Calu3 (cell line): ENCODE measurements at regions not wholly inside any gene's neighbourhood (a gene's known extent, or its start where the extent isn't known, plus 50 kb on each side); places are given as distances from the start of the nearest gene placed in this dataset.

Experiments used
- BruUV-seq: library from RNA; stranded (reverse); fragments of 400-500 nt; replicated peaks from 2 replicates; lab custom pipeline; 2021; lab: Mats Ljungman, UMichigan
- CTCF ChIA-PET: fragments of 300-600 bp; sonication (Branson Sonifier 250); formaldehyde crosslinking; loops from one replicate; lab custom pipeline; 2022; ENCODE audit warnings: antibody characterized with exemption; lab: Charles Lee
- DNase-seq: peaks from one replicate; pipeline ENCODE4 v3.0.0; 2022
- H3K27ac Mint-ChIP-seq: one replicate; pipeline ENCODE4 v1.8.0; 2022; ENCODE audit warnings: mixed read lengths; ENCODE audit not compliant: unreplicated experiment
- H3K27me3 Mint-ChIP-seq: one replicate; pipeline ENCODE4 v1.8.0; 2022; ENCODE audit warnings: mixed read lengths; ENCODE audit not compliant: unreplicated experiment
- H3K36me3 Mint-ChIP-seq: one replicate; pipeline ENCODE4 v1.8.0; 2022; ENCODE audit warnings: mild to moderate bottlenecking, moderate library complexity, mixed read lengths; ENCODE audit not compliant: insufficient read depth, unreplicated experiment
- H3K4me1 Mint-ChIP-seq: one replicate; pipeline ENCODE4 v1.8.0; 2022; ENCODE audit warnings: mild to moderate bottlenecking, low read depth, mixed read lengths; ENCODE audit not compliant: unreplicated experiment
- H3K4me3 Mint-ChIP-seq: one replicate; pipeline ENCODE4 v1.8.0; 2022; ENCODE audit warnings: mild to moderate bottlenecking, low read depth, moderate library complexity, mixed read lengths; ENCODE audit not compliant: unreplicated experiment
- H3K9me3 Mint-ChIP-seq: one replicate; pipeline ENCODE4 v1.8.0; 2022; ENCODE audit warnings: low read depth, mixed read lengths; ENCODE audit not compliant: unreplicated experiment
- CTCF ChIP-seq: fragments of 200-600 bp; IDR thresholded peaks from one replicate; pipeline ENCODE4 v1.8.0; 2022; ENCODE audit warnings: antibody characterized with exemption; ENCODE audit not compliant: unreplicated experiment
- intact Hi-C: fragments of 100-400 bp; cut with micrococcal nuclease; formaldehyde crosslinking; loops from one replicate; pipeline ENCODE4 v1.10.0; 2022; ENCODE audit not compliant: unreplicated experiment

GRCh38 chr17:10927712-10928111 lies 89.8 kb upstream of the PIRT start:
- H3K9me3 Mint-ChIP-seq = peaks cover 22% of the 10 kb centered on the region
- DNase-seq = no peak
- no peaks in the 10 kb centered on the region for H3K27me3 Mint-ChIP-seq
- intact Hi-C loops = no loop called here
- H3K4me3 Mint-ChIP-seq = no peak overlapping the region
- CTCF ChIA-PET = no interaction called here
- no TSS peak for BruUV-seq
- no peak for TF ChIP-seq CTCF
- H3K4me1 Mint-ChIP-seq = no peaks in the 10 kb centered on the region
- no peaks in the 10 kb centered on the region for H3K36me3 Mint-ChIP-seq
- no peak overlapping the region for H3K27ac Mint-ChIP-seq

- Mint-ChIP-seq H3K4me3 (no peak overlapping the region), H3K27me3 (no peaks in the 10 kb centered on the region), H3K27ac (no peak overlapping the region), H3K9me3 (peaks cover 20% of the 10 kb centered on the region), H3K4me1 (no peaks in the 10 kb centered on the region), H3K36me3 (no peaks in the 10 kb centered on the region)
- BruUV-seq = no TSS peak
- intact Hi-C loops = no loop called here
- CTCF ChIA-PET = no interaction called here
- no peak for DNase-seq
- TF ChIP-seq CTCF = no peak
These were observed 82.7 kb upstream of the PIRT start for GRCh38 chr17:10920558-10921108.

DNA sequence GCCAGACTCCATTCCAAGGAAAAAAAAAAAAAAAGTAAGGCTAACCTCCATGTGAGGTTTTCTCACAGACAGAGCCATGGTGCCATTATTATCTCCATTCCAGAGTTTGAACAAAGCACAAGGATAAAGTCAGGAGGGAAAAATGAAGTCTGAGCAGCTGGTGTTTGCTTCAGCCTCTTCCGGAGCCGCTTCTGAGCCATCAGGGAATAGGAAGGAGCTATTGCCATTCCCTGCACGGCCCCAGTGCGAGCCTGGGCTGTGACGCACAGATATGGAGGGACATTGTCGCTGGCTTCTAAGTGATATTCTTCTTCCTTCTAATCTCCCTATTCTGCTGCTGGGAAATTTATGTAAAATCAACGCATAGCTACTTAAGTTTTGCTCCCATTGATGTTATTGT lies 69.5 kb upstream of the PIRT start:
- H3K4me1 Mint-ChIP-seq = no peaks in the 10 kb centered on the region
- BruUV-seq = no TSS peak
- intact Hi-C loops = no loop called here
- no peak overlapping the region for H3K4me3 Mint-ChIP-seq
- TF ChIP-seq CTCF = no peak
- no peak overlapping the region for H3K27ac Mint-ChIP-seq
- CTCF ChIA-PET = interaction anchor here (1.7 kb wide), 1 partner anchor 32 kb away, joined by 5 read pairs; no protein-coding TSS in a partner anchor
- no peaks in the 10 kb centered on the region for H3K27me3 Mint-ChIP-seq
- no peak for DNase-seq
- H3K9me3 Mint-ChIP-seq = no peaks in the 10 kb centered on the region
- no peaks in the 10 kb centered on the region for H3K36me3 Mint-ChIP-seq

DNA sequence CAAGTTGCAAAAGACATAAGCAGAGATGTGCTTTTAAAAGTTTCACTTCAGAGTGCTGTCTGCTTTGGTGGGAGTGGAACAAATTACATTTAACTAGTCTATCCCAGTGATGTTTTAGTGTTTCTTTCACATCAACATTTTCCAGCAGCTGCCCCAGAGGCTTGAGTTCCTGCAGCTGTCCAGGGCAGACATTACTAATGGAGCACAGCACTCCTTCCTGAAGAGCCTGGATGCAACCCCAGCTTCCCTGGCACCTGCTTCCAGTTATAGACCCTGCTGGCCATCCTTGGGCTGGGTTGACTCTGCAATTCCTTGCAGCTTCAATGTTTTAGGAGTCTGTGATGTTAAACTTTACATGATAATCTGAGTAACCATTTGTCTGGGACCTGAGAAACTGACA lies 61.4 kb upstream of the PIRT start:
- TF ChIP-seq CTCF = no peak
- Mint-ChIP-seq H3K27me3 (no peaks in the 10 kb centered on the region), H3K36me3 (no peaks in the 10 kb centered on the region), H3K4me3 (no peak overlapping the region), H3K4me1 (no peaks in the 10 kb centered on the region), H3K9me3 (no peaks in the 10 kb centered on the region), H3K27ac (no peak overlapping the region)
- intact Hi-C loops = no loop called here
- no TSS peak for BruUV-seq
- CTCF ChIA-PET = no interaction called here
- DNase-seq = no peak
